Activated CD4-positive, alpha-beta memory T cell treated with anti-CD3 and anti-CD28 coated beads, Interleukin-2, amount 10 ng/mL, durations not matched to agents 7 days and 5 days (primary cell): ENCODE measurements at regions not wholly inside any gene's neighbourhood (a gene's known extent, or its start where the extent isn't known, plus 50 kb on each side); places are given as distances from the start of the nearest gene placed in this dataset.
"Not testable (repeated sequence)": the region's sequence is repeated elsewhere in the genome, so short reads cannot be mapped to it uniquely, and the experiment has no call there.

Source experiments
- CTCF ChIA-PET: fragments of 350-600 bp; sonication (Branson Sonifier 250); formaldehyde crosslinking; loops from one replicate; lab custom pipeline; 2021; ENCODE audit warnings: antibody characterized with exemption, inconsistent platforms; lab: Charles Lee
- POLR2A ChIA-PET: fragments of 350-600 bp; sonication (Branson Sonifier 250); formaldehyde crosslinking; loops from one replicate; lab custom pipeline; 2021; ENCODE audit warnings: antibody characterized with exemption; lab: Charles Lee
- DNase-seq: peaks from one replicate; pipeline ENCODE4 v3.0.0-alpha.2; 2020
- H3K27ac Mint-ChIP-seq: one replicate; pipeline ENCODE4 v1.8.0; 2021; ENCODE audit warnings: mild to moderate bottlenecking, mixed read lengths
- H3K27me3 Mint-ChIP-seq: one replicate; pipeline ENCODE4 v1.8.0; 2021; ENCODE audit warnings: mixed read lengths
- H3K36me3 Mint-ChIP-seq: one replicate; pipeline ENCODE4 v1.8.0; 2021; ENCODE audit warnings: low read depth, mixed read lengths
- H3K4me1 Mint-ChIP-seq: one replicate; pipeline ENCODE4 v1.8.0; 2021; ENCODE audit warnings: mixed read lengths
- H3K4me3 Mint-ChIP-seq: one replicate; pipeline ENCODE4 v1.8.0; 2021; ENCODE audit warnings: mild to moderate bottlenecking, mixed read lengths
- H3K9me3 Mint-ChIP-seq: one replicate; pipeline ENCODE4 v1.8.0; 2021; ENCODE audit warnings: mixed read lengths

- CTCF ChIA-PET: interaction anchor here (0.7 kb wide), 1 partner anchor 69 kb away, joined by 3 read pairs; no protein-coding TSS in a partner anchor
- no peak for DNase-seq
- peaks cover 2% of the 10 kb centered on the region for H3K36me3 Mint-ChIP-seq
- peaks cover 19% of the 10 kb centered on the region for H3K27me3 Mint-ChIP-seq
- POLR2A ChIA-PET: no interaction called here
- no peak overlapping the region for H3K4me3 Mint-ChIP-seq
- no peak overlapping the region for H3K27ac Mint-ChIP-seq
- peaks cover 17% of the 10 kb centered on the region for H3K9me3 Mint-ChIP-seq
- no peaks in the 10 kb centered on the region for H3K4me1 Mint-ChIP-seq
Observed at GRCh38 chr4:1589098-1589497, 95.0 kb downstream of the FAM53A start.

GRCh38 chr4:1588306-1588705, 95.8 kb downstream of the FAM53A start:
- H3K9me3 Mint-ChIP-seq: peaks cover 17% of the 10 kb centered on the region
- no peak overlapping the region for H3K27ac Mint-ChIP-seq
- DNase-seq: no peak
- peaks cover 2% of the 10 kb centered on the region for H3K36me3 Mint-ChIP-seq
- no peak overlapping the region for H3K4me3 Mint-ChIP-seq
- H3K27me3 Mint-ChIP-seq: peaks cover 19% of the 10 kb centered on the region
- CTCF ChIA-PET: no interaction called here
- POLR2A ChIA-PET: no interaction called here
- H3K4me1 Mint-ChIP-seq: no peaks in the 10 kb centered on the region

GRCh38 chr4:1584498-1584897, 99.6 kb downstream of the FAM53A start:
- no peak overlapping the region for H3K4me3 Mint-ChIP-seq
- peaks cover 10% of the 10 kb centered on the region for H3K9me3 Mint-ChIP-seq
- CTCF ChIA-PET: no interaction called here
- POLR2A ChIA-PET: no interaction called here
- H3K4me1 Mint-ChIP-seq: peaks cover 7% of the 10 kb centered on the region
- H3K27me3 Mint-ChIP-seq: peaks cover 13% of the 10 kb centered on the region
- no peak overlapping the region for H3K27ac Mint-ChIP-seq
- DNase-seq: no peak
- H3K36me3 Mint-ChIP-seq: no peaks in the 10 kb centered on the region

GRCh38 chr4:1583859-1584258, 100.3 kb downstream of the FAM53A start:
- H3K4me3 Mint-ChIP-seq: no peak overlapping the region
- DNase-seq: no peak
- ChIA-PET POLR2A (no interaction called here), CTCF (no interaction called here)
- peaks cover 10% of the 10 kb centered on the region for H3K27me3 Mint-ChIP-seq
- no peak overlapping the region for H3K27ac Mint-ChIP-seq
- H3K36me3 Mint-ChIP-seq: no peaks in the 10 kb centered on the region
- H3K9me3 Mint-ChIP-seq: peaks cover 6% of the 10 kb centered on the region
- peaks cover 7% of the 10 kb centered on the region for H3K4me1 Mint-ChIP-seq

- H3K27ac Mint-ChIP-seq: no peak overlapping the region
- DNase-seq: no peak
- peaks cover 7% of the 10 kb centered on the region for H3K4me1 Mint-ChIP-seq
- ChIA-PET POLR2A (no interaction called here), CTCF (no interaction called here)
- H3K27me3 Mint-ChIP-seq: peaks cover 4% of the 10 kb centered on the region
- H3K4me3 Mint-ChIP-seq: no peak overlapping the region
- H3K9me3 Mint-ChIP-seq: no peaks in the 10 kb centered on the region
- H3K36me3 Mint-ChIP-seq: no peaks in the 10 kb centered on the region
Observed at GRCh38 chr4:1583051-1583785, 100.9 kb downstream of the FAM53A start.

GRCh38 chr4:1582227-1582626, 101.9 kb downstream of the FAM53A start:
- peaks cover 7% of the 10 kb centered on the region for H3K4me1 Mint-ChIP-seq
- H3K36me3 Mint-ChIP-seq: no peaks in the 10 kb centered on the region
- no peak overlapping the region for H3K4me3 Mint-ChIP-seq
- H3K27ac Mint-ChIP-seq: no peak overlapping the region
- peaks cover 1% of the 10 kb centered on the region for H3K27me3 Mint-ChIP-seq
- no peak for DNase-seq
- CTCF ChIA-PET: interaction anchor here (0.6 to 1.4 kb wide), 2 partner anchors 23 to 853 kb away, joined by 3 to 6 read pairs; no protein-coding TSS in a partner anchor
- POLR2A ChIA-PET: no interaction called here
- H3K9me3 Mint-ChIP-seq: no peaks in the 10 kb centered on the region

GRCh38 chr4:1581164-1581894, 102.8 kb downstream of the FAM53A start:
- POLR2A ChIA-PET, H3K27me3 Mint-ChIP-seq, H3K9me3 Mint-ChIP-seq, H3K36me3 Mint-ChIP-seq, H3K4me1 Mint-ChIP-seq, H3K4me3 Mint-ChIP-seq: not testable (repeated sequence)
- H3K27ac Mint-ChIP-seq: peak overlapping the region; percentile 50
- CTCF ChIA-PET: interaction anchor here (1.4 kb wide), 1 partner anchor 24 kb away, joined by 6 read pairs; no protein-coding TSS in a partner anchor
- peak; percentile 91 for DNase-seq

GRCh38 chr4:1580692-1581012, 103.5 kb downstream of the FAM53A start:
- H3K36me3 Mint-ChIP-seq, H3K27ac Mint-ChIP-seq, DNase-seq, H3K9me3 Mint-ChIP-seq, H3K4me3 Mint-ChIP-seq, H3K27me3 Mint-ChIP-seq, H3K4me1 Mint-ChIP-seq: not testable (repeated sequence)
- ChIA-PET POLR2A (interaction anchor here (1.3 to 1.4 kb wide), 3 partner anchors 25 to 291 kb away, joined by 5 to 9 read pairs (median 6); partner anchors contain the start of gene MAEA), CTCF (interaction anchor here (1.2 kb wide), 1 partner anchor 24 kb away, joined by 3 read pairs; no protein-coding TSS in a partner anchor)

GRCh38 chr4:1579901-1580691, 104.0 kb downstream of the FAM53A start:
- peak overlapping the region; percentile 70 for H3K4me3 Mint-ChIP-seq

GRCh38 chr4:1579001-1579900, 104.9 kb downstream of the FAM53A start:
- Mint-ChIP-seq H3K4me3 (peak overlapping the region; percentile 70), H3K4me1 (peaks cover 7% of the 10 kb centered on the region), H3K27ac (peak overlapping the region; percentile 80), H3K36me3 (no peaks in the 10 kb centered on the region), H3K9me3 (no peaks in the 10 kb centered on the region), H3K27me3 (no peaks in the 10 kb centered on the region)
- ChIA-PET POLR2A (interaction anchor here (0.7 to 1.4 kb wide), 6 partner anchors 8 to 293 kb away, joined by 3 to 9 read pairs (median 5); partner anchors contain the start of gene MAEA), CTCF (interaction anchor here (1.2 kb wide), 1 partner anchor 26 kb away, joined by 3 read pairs; no protein-coding TSS in a partner anchor)
- DNase-seq: peak; percentile 79

More at GRCh38 chr4:1579901-1580691, 104.0 kb downstream of the FAM53A start:
- Mint-ChIP-seq H3K9me3 (no peaks in the 10 kb centered on the region), H3K27ac (peak overlapping the region; percentile 80), H3K4me1 (peaks cover 7% of the 10 kb centered on the region), H3K36me3 (no peaks in the 10 kb centered on the region), H3K27me3 (no peaks in the 10 kb centered on the region)
- ChIA-PET POLR2A (interaction anchor here (0.7 to 1.4 kb wide), 6 partner anchors 9 to 292 kb away, joined by 3 to 9 read pairs (median 5); partner anchors contain the start of gene MAEA), CTCF (interaction anchor here (1.2 kb wide), 1 partner anchor 25 kb away, joined by 3 read pairs; no protein-coding TSS in a partner anchor)
- DNase-seq: peak; percentile 92

GRCh38 chr4:1578251-1578773, 105.8 kb downstream of the FAM53A start:
- Mint-ChIP-seq H3K27me3 (no peaks in the 10 kb centered on the region), H3K4me3 (peak overlapping the region; percentile 41), H3K4me1 (peaks cover 7% of the 10 kb centered on the region), H3K9me3 (no peaks in the 10 kb centered on the region), H3K36me3 (no peaks in the 10 kb centered on the region), H3K27ac (no peak overlapping the region)
- DNase-seq: no peak
- ChIA-PET POLR2A (no interaction called here), CTCF (no interaction called here)

GRCh38 chr4:1577822-1578217, 106.3 kb downstream of the FAM53A start:
- no peak overlapping the region for H3K27ac Mint-ChIP-seq
- H3K4me3 Mint-ChIP-seq: no peak overlapping the region
- POLR2A ChIA-PET: no interaction called here
- CTCF ChIA-PET: no interaction called here
- H3K36me3 Mint-ChIP-seq: no peaks in the 10 kb centered on the region
- no peaks in the 10 kb centered on the region for H3K27me3 Mint-ChIP-seq
- DNase-seq: no peak
- no peaks in the 10 kb centered on the region for H3K9me3 Mint-ChIP-seq
- peaks cover 7% of the 10 kb centered on the region for H3K4me1 Mint-ChIP-seq
